ENCODE measurements at regions not wholly inside any gene's neighbourhood (a gene's known extent, or its start where the extent isn't known, plus 50 kb on each side); places are given as distances from the start of the nearest gene placed in this dataset.
"Not testable (repeated sequence)": the region's sequence is repeated elsewhere in the genome, so short reads cannot be mapped to it uniquely, and the experiment has no call there.

DNA sequence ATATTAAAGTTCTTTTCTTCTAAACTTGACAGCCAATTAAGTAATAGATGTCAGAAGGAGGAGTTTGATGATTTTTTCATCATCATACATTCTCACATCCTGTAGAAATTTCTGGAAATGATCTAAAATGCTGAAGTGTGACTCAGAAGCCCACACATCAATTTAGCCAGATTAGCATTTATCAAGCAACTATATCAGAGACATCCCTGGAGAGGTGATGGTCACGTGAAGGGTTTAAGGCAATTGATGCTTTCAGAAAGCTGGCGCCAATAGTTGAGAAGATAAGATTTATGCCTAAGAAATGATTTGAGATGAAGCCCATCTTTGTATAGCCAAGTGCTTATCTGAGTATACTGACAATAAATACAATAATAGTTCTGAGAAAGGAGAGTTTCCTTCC, 162.9 kb upstream of the RORB start:
- DNase-seq (ENCODE audit: low read depth), result no peak

DNA sequence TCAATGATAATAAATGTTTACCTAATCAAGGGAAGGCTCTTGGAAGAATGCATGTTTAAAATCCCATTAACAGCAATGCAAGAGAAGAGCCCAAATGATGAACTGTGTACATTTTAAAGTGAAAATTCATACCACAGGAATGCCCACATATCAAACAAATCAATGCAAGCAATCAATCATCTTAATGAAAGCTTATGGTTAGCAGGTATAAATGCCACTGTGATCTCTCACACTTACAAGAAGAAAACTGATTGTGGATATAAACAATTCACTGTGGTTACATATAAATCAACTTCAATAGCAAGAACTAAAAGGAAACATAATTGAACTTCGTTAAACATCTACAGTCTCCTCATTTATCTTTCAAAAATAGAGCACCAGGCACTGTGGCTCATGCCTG, 161.0 kb upstream of the RORB start:
- no peak for DNase-seq (ENCODE audit: low read depth)

DNA sequence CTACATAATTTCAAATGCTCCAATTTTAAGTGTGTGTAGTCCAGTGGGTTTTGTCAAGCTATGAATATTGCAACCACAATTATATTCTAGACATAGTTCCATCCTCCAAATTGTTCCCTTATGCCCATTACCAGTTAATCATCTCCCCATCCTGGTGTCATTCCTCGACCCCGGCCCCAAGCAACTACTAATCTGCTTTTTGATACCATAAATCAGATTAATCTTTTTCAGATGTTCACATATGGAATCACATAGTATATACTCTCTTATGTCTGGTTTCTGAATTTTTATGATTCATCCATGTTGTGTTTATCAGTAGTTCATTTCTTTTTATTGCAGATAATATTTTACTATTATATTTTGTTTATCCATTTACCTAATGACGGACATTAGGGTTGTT, 148.4 kb upstream of the RORB start:
- no peak for DNase-seq (ENCODE audit: low read depth)

DNA sequence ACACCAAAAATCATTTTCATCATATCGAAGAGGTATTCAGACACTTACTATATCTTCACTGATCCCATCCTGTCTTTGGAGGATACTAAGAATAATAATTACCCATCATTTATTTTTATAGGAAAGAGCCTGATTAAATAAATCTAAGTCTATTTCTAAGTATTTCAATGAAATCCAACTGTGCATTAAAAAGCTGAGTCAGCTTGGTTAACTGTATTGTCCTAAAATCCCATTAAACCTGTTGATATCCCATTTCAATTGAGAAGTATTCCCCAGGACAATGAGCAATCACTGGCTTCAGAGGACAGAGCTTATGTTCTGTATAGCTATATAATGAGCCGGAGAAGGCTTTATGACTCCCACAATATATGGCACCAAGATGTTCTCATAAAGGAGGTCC, 142.0 kb upstream of the RORB start:
- DNase-seq (ENCODE audit: low read depth), result no peak

DNA sequence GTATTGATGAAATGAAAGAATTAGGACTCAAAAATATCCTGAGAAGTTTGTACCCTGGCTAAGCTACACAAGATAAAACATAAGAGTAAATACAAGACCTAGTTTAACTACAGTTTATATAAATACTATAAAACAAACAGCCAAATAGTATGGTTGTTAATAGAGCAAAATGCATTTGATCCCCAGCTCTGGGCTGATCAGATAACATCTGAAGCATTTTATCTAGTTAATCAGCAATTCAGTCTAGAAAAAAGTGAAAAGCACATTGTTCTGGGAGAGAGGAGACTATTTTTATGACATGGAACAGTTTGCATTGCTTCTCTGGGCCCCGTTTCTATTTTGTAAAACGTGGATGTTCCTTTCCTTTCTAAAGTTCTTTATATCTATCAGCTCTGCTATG, 139.6 kb upstream of the RORB start:
- DNase-seq (ENCODE audit: low read depth), result no peak

DNA sequence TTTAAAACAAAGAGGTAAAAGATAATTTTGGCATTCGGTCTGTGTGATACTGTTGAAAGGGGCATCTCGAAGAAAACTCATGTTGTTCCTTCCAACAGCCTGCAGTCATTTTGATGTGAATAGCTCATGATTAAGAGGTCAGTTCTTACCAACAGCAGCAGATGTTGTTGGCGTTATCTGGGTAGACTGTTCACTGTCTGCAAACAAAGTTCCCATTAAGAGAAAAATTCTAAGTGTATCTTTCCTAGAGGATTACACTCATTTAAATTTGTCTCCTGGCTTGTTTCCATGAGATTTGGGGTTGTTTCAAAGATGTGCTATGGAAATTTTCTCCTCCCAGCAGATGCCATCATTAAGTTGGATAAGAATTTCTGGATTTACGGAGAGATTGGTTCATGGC, 138.2 kb upstream of the RORB start:
- DNase-seq (ENCODE audit: low read depth), result no peak

DNA sequence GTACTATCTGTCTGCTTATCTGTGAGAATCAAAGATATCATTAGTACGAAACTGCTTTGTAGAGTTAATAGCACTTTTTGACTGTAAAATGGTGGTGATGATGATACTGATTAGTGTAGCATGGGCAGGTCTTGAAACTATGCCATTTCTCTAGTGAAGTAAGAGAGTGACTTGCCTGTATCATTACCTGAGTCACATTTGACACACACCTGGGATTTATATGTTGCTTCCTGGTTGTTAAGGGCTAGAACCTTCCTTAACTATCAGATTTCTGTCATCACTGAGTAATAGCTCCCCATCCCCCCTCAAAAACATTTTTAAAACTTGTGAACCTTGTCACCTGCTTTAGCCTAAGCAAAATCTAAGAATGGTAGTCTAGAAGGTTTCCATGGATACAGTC, 135.6 kb upstream of the RORB start:
- DNase-seq (ENCODE audit: low read depth), result no peak

DNA sequence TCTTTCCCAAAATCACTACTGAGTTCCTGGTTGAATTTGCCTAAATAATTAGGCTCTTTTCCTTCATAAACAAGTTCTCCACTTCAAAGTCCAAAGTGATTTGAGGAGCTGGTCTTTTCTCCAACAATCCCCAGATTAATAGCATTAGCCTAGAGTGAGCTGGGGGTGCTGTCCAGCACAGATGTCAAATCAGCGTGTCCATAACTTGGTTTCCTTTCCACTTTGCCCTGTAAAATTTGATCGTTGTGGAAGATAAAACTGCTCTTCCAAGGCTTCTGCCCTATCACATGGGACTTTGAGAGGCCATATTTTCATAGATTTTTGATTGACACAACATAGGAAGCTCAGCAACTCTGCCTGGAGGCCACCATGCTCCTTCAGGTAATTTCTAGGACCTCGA, 134.7 kb upstream of the RORB start:
- DNase-seq (ENCODE audit: low read depth), result no peak

DNA sequence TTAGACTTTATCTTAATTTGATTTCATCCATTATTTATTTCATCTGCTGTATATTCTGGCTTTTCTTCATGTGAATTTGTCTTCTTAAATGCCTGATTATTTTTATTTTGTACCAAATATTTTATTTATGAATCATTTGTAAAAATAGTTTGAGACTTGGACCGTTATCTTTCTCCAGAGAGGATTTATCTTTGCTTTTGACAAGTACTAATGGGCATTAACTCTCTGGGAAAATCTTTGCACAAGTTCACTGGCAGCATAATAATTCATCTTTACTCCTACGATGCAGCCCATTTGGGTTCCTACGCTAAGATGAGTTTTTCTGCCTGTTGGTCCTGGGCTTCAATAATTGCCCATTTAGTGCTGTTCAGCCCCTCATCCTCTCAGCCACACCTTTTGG, 131.0 kb upstream of the RORB start:
- DNase-seq (ENCODE audit: low read depth), result no peak

DNA sequence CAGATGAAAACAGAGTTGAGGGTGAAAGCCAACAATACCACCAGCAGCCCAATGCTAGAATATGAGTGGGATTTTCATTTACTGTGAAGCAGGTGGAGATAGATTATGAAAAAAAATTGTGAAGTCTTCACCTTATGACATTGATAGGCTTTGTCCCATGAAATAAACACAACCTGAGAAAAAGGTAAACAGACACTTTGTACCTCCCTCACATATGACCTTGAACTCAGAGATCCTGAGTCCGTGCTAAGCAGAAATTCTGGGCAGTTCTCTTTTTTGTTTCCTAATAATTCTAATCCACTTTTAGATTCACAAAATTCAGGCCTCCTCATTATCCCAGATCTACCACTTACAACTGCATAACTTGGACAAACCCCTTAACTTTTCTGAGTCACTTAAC, 127.3 kb upstream of the RORB start:
- no peak for DNase-seq (ENCODE audit: low read depth)

DNA sequence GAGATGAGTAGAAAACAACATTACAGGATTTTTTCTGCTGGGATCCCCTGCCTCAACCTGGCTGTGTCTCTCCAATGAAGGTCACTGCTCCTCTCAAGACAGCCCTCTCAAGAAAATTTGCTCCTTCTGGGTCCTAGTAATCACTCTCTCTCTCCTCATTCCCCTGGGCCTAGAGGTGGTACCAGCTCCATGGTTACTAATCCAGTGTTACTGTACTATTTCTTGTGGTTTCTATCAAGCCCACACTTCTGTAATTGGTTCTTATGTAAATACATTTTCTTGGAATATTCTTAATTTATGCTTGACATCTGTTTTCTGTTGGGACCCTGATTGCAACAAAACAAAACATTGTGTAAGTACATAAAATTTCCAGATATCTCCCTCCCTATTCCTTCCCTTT, 123.8 kb upstream of the RORB start:
- DNase-seq (ENCODE audit: low read depth), result no peak

DNA sequence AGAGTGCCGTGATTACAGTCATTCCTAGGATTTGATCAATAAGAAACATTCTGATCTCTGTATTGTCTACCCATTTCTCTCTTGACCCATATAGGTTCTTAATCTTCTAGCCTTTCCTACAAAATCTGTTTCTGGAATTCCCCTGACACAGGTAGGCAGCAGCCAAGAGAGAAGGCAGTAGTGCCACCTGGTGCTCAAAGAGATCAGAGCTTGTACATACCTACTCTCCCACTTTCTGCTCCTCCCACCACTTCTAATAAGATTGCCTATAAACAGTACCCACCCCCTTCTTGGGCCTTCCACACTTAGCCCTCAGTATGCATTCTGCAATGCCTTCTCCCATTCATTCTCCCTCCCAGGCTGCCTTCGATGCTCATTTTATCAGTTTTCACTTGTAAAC, 117.4 kb upstream of the RORB start:
- DNase-seq (ENCODE audit: low read depth), result no peak

DNA sequence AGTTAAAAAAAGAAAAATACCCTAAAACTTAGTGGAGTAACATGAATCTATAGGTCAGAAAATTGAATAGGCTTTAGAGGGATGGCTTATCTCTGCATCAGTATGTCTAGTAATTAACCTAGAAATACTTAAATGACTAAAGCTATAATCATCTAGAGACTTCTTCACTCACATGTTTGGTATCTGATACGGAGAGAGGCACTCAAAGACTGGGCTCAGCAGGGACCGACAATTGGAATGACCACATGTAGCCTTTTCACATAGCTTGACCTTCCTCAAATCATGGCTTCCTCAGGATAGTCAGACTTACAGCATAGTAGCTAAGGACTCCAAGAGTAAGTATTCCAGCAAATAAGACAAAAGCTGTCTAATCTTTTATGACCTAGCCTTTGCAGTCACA, 105.3 kb upstream of the RORB start:
- no peak for DNase-seq (ENCODE audit: low read depth)

DNA sequence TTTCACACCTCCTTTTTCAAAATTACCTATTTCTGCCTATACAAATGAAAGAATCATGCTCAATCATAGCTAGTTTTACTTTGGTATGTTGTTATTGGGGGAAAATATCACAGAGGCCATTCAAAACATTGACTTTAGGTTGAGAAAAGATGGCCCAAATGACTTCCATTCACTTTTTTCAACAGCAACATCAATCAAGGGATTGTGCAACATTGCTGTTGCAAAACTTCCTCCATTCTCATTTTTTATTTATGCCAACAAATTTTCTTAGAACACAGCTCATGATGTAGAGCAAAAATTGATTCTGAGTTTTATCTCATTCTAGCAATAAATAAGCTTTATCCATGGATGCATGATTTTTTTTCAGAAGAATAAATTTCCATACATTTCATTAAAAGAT, 93.6 kb upstream of the RORB start:
- DNase-seq (ENCODE audit: low read depth), result no peak

DNA sequence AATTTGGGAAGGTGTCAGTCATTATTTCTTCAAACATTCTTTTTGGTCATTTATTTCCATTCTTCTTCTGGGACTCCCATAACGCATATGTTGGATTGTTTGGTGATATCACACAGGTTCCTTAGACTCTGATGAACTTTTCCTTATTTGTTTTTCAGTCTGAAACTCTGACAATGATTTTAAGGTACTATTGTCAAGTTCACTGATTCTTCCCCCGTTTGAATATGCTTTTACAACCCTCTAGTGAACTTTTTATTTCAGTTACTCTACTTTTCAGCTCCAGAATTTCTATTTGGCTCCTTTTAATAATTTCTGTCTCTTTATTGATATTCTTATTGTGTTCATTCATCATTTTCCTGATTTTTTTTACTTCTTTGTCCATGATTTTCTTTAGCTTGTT, 92.5 kb upstream of the RORB start:
- DNase-seq (ENCODE audit: low read depth), result no peak

DNA sequence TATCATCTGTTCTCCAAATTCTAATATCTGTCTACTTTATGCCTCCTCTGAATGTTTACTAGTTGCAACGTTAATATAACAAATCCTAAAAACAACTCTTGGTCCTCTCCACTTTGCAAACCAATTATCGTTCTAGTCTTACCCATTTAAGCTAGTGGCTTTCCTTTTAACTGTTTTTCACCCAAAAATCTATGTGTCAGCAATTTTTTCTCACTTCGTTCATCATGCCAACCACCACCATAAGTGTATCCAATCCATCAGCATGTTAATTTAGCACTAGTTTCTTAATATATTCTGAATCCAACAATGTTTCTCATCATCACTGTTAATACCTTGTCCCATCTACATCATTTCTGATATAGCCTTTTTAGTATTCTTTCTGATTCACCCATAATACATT, 90.0 kb upstream of the RORB start:
- DNase-seq (ENCODE audit: low read depth), result no peak

DNA sequence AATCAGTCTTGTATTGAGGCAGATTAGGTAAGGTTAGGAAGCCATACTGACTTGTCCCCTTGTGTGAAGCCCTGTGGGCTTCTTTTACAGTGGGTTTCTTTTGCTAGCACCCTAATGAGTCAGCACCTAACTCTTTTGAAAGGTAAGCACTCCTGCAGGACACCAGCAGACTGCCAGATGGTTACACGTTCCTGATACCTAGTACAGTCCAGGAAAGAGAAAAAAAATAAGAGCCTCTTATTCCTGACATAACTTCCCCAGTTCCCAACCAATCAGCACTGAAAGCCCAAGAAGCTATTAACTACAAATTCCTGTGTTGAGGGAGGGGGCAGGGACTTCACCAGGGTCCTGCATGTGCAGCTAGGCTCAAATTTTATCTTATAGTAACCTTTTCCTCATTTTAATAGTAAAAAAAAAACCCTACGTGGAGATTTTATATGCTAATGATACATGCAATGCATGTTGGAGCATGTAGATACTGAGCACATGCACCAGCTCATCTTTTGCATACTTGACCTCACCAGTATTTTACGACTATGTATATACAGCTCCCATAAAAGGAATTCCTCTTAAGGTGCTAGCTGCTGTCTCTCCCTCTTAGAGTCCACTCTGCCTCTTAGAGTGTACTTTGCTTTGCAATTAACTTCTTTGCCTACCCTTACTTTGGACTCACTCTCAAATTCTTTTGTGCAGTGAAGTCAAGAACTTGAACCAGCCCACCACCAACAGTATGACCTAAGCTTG, 84.7 kb upstream of the RORB start:
- DNase-seq (ENCODE audit: low read depth), result no peak

DNA sequence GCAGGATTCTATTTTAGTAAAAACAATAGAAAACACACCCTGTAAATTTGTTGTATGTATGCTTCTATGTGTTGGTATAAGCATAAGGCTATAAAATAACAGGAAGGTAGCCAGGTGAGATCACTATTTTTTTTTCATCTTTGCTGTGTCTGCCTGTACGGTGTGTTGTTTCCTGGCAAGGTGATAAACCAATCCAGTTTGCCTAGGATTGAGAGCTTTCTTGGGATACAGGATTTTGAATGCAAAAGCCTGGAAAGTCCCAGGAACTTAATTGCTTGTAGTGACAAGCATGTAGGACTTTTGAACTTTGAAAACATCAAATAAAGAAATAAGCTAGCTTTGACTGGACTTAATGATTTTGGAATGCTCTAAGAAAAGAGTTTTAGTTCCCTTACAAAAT, 83.3 kb upstream of the RORB start:
- DNase-seq (ENCODE audit: low read depth), result no peak

DNA sequence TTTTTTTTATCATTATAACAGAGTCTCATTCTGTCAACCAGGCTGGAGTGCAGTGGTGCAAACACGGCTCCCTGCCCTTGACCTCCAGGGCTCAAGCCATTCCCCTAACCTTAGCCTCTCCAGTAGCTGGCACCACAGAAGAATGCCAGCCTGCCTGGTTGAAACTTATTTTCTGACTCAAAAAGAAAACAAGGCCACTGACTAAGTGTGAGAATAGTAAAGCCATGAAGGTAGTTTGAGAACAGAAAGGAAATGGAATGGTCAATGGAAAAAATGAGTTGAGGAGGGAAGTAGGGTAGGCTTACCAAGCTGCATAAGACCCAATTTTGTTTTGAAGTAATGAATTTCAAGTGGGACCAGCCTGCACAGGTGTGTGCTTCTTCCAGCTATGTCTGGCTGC, 82.8 kb upstream of the RORB start:
- no peak for DNase-seq (ENCODE audit: low read depth)

DNA sequence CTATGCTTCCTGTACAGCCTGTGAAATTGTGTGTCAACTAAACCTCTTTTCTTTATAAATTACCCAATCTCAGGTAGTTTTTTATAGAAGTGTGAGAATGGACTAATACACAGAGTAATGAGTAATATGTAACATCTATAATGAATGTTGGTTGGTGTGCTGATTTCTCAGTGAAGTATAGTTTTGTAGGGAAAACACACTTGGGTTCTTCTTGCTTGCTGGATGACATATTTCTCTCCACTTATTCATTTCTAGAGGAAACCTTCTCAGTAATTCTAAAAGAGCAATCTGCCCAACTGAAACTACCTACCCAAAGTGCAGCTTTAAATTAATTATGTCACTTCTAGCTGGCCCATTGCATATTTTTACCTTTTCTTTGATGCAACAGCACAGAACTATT, 81.1 kb upstream of the RORB start:
- no peak for DNase-seq (ENCODE audit: low read depth)

DNA sequence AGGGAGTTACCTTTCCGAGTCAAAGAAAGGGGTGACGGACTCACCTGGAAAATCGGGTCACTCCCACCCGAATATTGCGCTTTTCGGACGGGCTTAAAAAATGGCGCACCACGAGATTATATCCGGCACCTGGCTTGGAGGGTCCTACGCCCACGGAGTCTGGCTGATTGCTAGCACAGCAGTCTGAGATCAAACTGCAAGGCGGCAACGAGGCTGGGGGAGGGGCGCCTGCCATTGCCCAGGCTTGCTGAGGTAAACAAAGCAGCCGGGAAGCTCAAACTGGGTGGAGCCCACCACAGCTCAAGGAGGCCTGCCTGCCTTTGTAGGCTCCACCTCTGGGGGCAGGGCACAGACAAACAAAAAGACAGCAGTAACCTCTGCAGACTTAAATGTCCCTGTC, 72.6 kb upstream of the RORB start:
- not testable (repeated sequence) for DNase-seq (ENCODE audit: low read depth)

DNA sequence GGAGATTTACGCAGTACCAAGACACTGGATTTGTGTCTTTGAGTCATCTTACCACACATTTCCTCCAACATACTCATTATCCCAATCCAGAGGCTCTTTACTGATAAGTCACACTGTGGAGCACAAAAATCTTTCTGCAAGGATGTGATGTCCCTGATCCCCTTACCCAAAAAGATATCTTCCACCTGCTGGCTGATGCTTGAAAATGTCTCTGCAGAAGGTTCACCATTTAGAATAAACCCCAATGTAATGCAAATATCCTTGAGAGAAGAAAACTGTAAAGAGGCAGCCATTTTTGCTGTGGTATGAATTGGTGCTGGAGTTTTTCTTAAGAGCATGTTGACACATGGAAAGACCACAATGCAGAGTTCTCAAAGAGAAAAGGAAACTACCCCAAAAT, 65.7 kb upstream of the RORB start:
- DNase-seq (ENCODE audit: low read depth), result no peak

DNA sequence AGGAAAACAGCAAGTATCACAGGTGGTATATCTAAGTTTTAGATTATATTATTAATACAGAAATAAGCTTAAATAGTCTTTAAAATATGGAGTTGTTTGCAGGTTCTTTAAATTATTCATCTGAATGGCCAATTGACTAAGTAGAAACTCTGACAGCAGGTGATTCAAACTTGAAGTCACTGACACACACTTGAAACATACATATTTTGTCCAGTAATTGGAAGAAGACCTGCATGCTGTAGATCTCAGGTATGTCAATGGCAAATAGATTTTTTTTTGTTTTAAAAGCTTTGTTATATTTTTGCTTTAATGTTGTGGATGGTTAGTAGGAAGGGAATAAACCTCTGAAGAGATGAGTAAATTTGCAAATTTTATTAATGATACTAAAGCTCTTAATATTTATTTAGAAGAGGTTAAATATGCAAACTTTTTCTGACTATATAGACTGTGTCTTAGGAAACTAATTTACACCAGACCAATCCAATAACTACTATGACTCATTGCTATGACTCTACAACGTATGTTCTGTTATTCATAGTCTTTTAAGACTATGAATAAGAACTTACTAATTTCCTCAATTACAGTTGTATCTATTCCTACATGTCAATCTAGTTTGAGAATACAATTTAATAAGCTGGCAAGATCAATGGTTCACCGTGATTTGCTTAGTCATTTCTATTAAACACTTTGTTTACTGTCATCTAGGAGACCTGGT, 53.9 kb upstream of the RORB start:
- no peak for DNase-seq (ENCODE audit: low read depth)

DNA sequence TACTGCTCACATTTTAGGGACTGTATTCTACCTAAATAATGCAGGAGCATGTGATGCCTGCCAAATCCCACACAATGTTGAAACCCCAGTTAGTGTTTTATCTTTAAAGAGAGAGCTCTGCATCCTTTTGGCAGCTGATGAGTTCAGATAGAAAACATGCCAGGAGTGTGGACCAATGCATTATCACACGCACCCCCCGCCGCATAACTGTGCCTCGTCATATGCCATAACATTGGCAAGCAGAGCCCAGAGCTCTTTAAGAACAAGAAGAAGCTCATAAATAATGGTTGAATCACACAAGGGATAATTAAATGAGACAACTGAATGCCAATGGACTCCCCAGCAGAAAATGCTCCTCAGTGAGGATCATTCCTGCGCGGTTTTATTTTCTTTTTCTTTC, 52.8 kb upstream of the RORB start:
- DNase-seq (ENCODE audit: low read depth), result no peak
